Peyer's patch (tissue), 4 donors: ENCODE measurements at regions not wholly inside any gene's neighbourhood (a gene's known extent, or its start where the extent isn't known, plus 50 kb on each side); places are given as distances from the start of the nearest gene placed in this dataset.

Experiments
- CTCF ChIP-seq, 6 experiments: fragments of 450-650 bp in 4 of 6; fragments of 200-600 bp in 2 of 6; sonication (generic) in 1 of 6; IDR thresholded peaks; one replicate each; pipeline ENCODE4 v1.5.1; 2017 to 2019; ENCODE audit warnings: antibody characterized with exemption in 6 of 6, mild to moderate bottlenecking in 3 of 6, moderate library complexity in 1 of 6
- POLR2A ChIP-seq, 2 donors: fragments of 450-650 bp; IDR thresholded peaks; one replicate each; pipeline ENCODE4 v1.5.1; 2017; ENCODE audit warnings: antibody characterized with exemption in 2 of 2, mild to moderate bottlenecking in 2 of 2, moderate library complexity in 2 of 2

- no peak for TF ChIP-seq POLR2A (IDR thresholded peaks at IDR 0.05)
- no peak for TF ChIP-seq CTCF (IDR thresholded peaks at IDR 0.05)
Measured at GRCh38 chr1:60942896-60943638, 139.3 kb upstream of the NFIA start.
